ENCODE measurements at regions not wholly inside any gene's neighbourhood (a gene's known extent, or its start where the extent isn't known, plus 50 kb on each side); places are given as distances from the start of the nearest gene placed in this dataset.

- DNase-seq (ENCODE audit: low spot score) = no peak
Observed at GRCh38 chr20:63128367-63128766, 87.6 kb downstream of the YTHDF1 start.

GRCh38 chr20:63127700-63128364 is 88.1 kb downstream of the YTHDF1 start:
- no peak for DNase-seq (ENCODE audit: low spot score)

- DNase-seq (ENCODE audit: low spot score) = no peak
Observed at GRCh38 chr20:63126876-63127699, 88.8 kb downstream of the YTHDF1 start.

- no peak for DNase-seq (ENCODE audit: low spot score)
Observed at GRCh38 chr20:63125838-63126601, 89.9 kb downstream of the YTHDF1 start.

GRCh38 chr20:63125581-63125837 is 90.4 kb downstream of the YTHDF1 start:
- DNase-seq (ENCODE audit: low spot score) = no peak

GRCh38 chr20:63124782-63125580 is 91.0 kb downstream of the YTHDF1 start:
- no peak for DNase-seq (ENCODE audit: low spot score)

- DNase-seq (ENCODE audit: low spot score) = no peak
Observed at GRCh38 chr20:63124092-63124781, 91.7 kb downstream of the YTHDF1 start.

- no peak for DNase-seq (ENCODE audit: low spot score)
Observed at GRCh38 chr20:63123331-63123741, 92.6 kb downstream of the YTHDF1 start.

- no peak for DNase-seq (ENCODE audit: low spot score)
Observed at GRCh38 chr20:63122626-63123025, 93.3 kb downstream of the YTHDF1 start.

GRCh38 chr20:63121749-63122405 is 94.1 kb downstream of the YTHDF1 start:
- no peak for DNase-seq (ENCODE audit: low spot score)

- no peak for DNase-seq (ENCODE audit: low spot score)
Observed at GRCh38 chr20:63121246-63121645, 94.7 kb downstream of the YTHDF1 start.

- no peak for DNase-seq (ENCODE audit: low spot score)
Observed at GRCh38 chr20:63120808-63121090, 95.2 kb downstream of the YTHDF1 start.

GRCh38 chr20:63119963-63120807 is 95.7 kb downstream of the YTHDF1 start:
- no peak for DNase-seq (ENCODE audit: low spot score)

- DNase-seq (ENCODE audit: low spot score) = no peak
Observed at GRCh38 chr20:63119121-63119962, 96.6 kb downstream of the YTHDF1 start.

- no peak for DNase-seq (ENCODE audit: low spot score)
Observed at GRCh38 chr20:63118303-63119120, 97.4 kb downstream of the YTHDF1 start.

- no peak for DNase-seq (ENCODE audit: low spot score)
Observed at GRCh38 chr20:63117661-63118302, 98.1 kb downstream of the YTHDF1 start.

- DNase-seq (ENCODE audit: low spot score) = no peak
Observed at GRCh38 chr20:63117151-63117550, 98.8 kb downstream of the YTHDF1 start.
